Esophagus muscularis mucosa (tissue), 4 donors: ENCODE measurements at regions not wholly inside any gene's neighbourhood (a gene's known extent, or its start where the extent isn't known, plus 50 kb on each side); places are given as distances from the start of the nearest gene placed in this dataset.

Experiments used
- EP300 ChIP-seq: sonication (generic); formaldehyde crosslinking; IDR thresholded peaks from one replicate; pipeline ENCODE4 v1.6.1; 2017; ENCODE audit warnings: antibody characterized with exemption
- POLR2A ChIP-seq: fragments of 450-650 bp; IDR thresholded peaks from one replicate; pipeline ENCODE4 v1.6.1; 2017; ENCODE audit warnings: antibody characterized with exemption, moderate library complexity, mild to moderate bottlenecking, low read depth
- POLR2AphosphoS5 ChIP-seq, 2 donors: sonication (generic); formaldehyde crosslinking; IDR thresholded peaks; one replicate each; pipeline ENCODE4 v1.6.1; 2017; ENCODE audit warnings: antibody characterized with exemption in 2 of 2
- TF ChIP-seq, protein P1 (sequence below), 3 experiments: fragments of 200-600 bp in 2 of 3; fragments of 450-650 bp in 1 of 3; sonication (generic) in 2 of 3; IDR thresholded peaks; one replicate each; pipeline ENCODE4 v1.5.1; 2017 to 2019; ENCODE audit warnings: antibody characterized with exemption in 3 of 3, mild to moderate bottlenecking in 2 of 3, moderate library complexity in 1 of 3

DNA sequence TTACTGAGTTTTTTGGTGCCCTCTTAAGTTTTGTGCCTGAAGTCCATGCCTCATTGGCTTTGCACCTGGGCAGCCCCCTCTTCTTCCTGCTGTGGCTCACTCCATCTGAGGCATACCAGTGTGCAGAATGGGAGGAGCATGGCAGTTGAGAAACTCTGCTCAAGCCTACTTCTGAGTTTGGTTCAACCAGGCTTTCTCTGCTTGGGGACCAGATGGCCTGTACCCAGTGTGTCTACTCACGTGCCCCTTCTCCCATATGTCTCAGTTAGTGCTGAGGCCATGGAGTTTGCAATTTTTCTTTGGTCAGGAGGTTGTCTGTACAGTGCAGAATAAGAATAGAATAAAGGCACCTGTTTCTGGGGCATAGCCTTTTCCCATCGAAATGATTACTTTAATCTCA lies 383.3 kb upstream of the DDHD1 start:
- TF ChIP-seq, protein P1, sequence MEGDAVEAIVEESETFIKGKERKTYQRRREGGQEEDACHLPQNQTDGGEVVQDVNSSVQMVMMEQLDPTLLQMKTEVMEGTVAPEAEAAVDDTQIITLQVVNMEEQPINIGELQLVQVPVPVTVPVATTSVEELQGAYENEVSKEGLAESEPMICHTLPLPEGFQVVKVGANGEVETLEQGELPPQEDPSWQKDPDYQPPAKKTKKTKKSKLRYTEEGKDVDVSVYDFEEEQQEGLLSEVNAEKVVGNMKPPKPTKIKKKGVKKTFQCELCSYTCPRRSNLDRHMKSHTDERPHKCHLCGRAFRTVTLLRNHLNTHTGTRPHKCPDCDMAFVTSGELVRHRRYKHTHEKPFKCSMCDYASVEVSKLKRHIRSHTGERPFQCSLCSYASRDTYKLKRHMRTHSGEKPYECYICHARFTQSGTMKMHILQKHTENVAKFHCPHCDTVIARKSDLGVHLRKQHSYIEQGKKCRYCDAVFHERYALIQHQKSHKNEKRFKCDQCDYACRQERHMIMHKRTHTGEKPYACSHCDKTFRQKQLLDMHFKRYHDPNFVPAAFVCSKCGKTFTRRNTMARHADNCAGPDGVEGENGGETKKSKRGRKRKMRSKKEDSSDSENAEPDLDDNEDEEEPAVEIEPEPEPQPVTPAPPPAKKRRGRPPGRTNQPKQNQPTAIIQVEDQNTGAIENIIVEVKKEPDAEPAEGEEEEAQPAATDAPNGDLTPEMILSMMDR (IDR thresholded peaks at IDR 0.05): no peak
- TF ChIP-seq POLR2A: no peak
- TF ChIP-seq POLR2AphosphoS5 (IDR thresholded peaks at IDR 0.05): no peak
- TF ChIP-seq EP300: no peak
